GM19395 (cell line): ENCODE measurements at regions not wholly inside any gene's neighbourhood (a gene's known extent, or its start where the extent isn't known, plus 50 kb on each side); places are given as distances from the start of the nearest gene placed in this dataset.
"Not testable (repeated sequence)": the region's sequence is repeated elsewhere in the genome, so short reads cannot be mapped to it uniquely, and the experiment has no call there.

Experiments used
- ATAC-seq: cut with Tn5 transposase; IDR thresholded peaks from one replicate; pipeline ENCODE4 v1.9.1; 2021; ENCODE audit warnings: mild to moderate bottlenecking, moderate library complexity; ENCODE audit not compliant: unreplicated experiment

GRCh38 chr14:28157289-28157869 is 609.2 kb upstream of the FOXG1 start:
- ATAC-seq, result no peak

- ATAC-seq, result no peak
Observed at GRCh38 chr14:28157887-28158791, 608.4 kb upstream of the FOXG1 start.

GRCh38 chr14:28161040-28161439 is 605.5 kb upstream of the FOXG1 start:
- ATAC-seq, result no peak

- no peak for ATAC-seq
Observed at GRCh38 chr14:28163233-28163632, 603.4 kb upstream of the FOXG1 start.

GRCh38 chr14:28163897-28164296 is 602.7 kb upstream of the FOXG1 start:
- no peak for ATAC-seq

GRCh38 chr14:28187902-28188830 is 578.4 kb upstream of the FOXG1 start:
- ATAC-seq, result not testable (repeated sequence)

GRCh38 chr14:28196878-28197277 is 569.7 kb upstream of the FOXG1 start:
- no peak for ATAC-seq

- ATAC-seq, result no peak
Observed at GRCh38 chr14:28220391-28220790, 546.2 kb upstream of the FOXG1 start.

GRCh38 chr14:28240909-28241308 is 525.7 kb upstream of the FOXG1 start:
- no peak for ATAC-seq

- ATAC-seq, result no peak
Observed at GRCh38 chr14:28242895-28243294, 523.7 kb upstream of the FOXG1 start.

- no peak for ATAC-seq
Observed at GRCh38 chr14:28243600-28243999, 523.0 kb upstream of the FOXG1 start.

- no peak for ATAC-seq
Observed at GRCh38 chr14:28245216-28245615, 521.4 kb upstream of the FOXG1 start.

GRCh38 chr14:28247491-28247890 is 519.1 kb upstream of the FOXG1 start:
- no peak for ATAC-seq

GRCh38 chr14:28252124-28252523 is 514.5 kb upstream of the FOXG1 start:
- not testable (repeated sequence) for ATAC-seq

GRCh38 chr14:28254768-28255167 is 511.8 kb upstream of the FOXG1 start:
- ATAC-seq, result no peak

- no peak for ATAC-seq
Observed at GRCh38 chr14:28264306-28264705, 502.3 kb upstream of the FOXG1 start.

GRCh38 chr14:28272270-28272669 is 494.3 kb upstream of the FOXG1 start:
- ATAC-seq, result no peak

- ATAC-seq, result no peak
Observed at GRCh38 chr14:28280530-28280929, 486.1 kb upstream of the FOXG1 start.

- ATAC-seq, result no peak
Observed at GRCh38 chr14:28280997-28281598, 485.5 kb upstream of the FOXG1 start.

GRCh38 chr14:28284546-28285300 is 481.9 kb upstream of the FOXG1 start:
- no peak for ATAC-seq
